Neural progenitor cell (in vitro differentiated cells): ENCODE measurements at regions not wholly inside any gene's neighbourhood (a gene's known extent, or its start where the extent isn't known, plus 50 kb on each side); places are given as distances from the start of the nearest gene placed in this dataset.

ENCODE experiments used
- DNase-seq: peaks from one replicate; pipeline ENCODE4 v3.0.0-alpha.2; 2016; ENCODE audit warnings: low spot score
- H2AFZ ChIP-seq: fragments of 200-600 bp; sonication (generic); replicated peaks from 2 replicates; pipeline ENCODE4 v1.6.1; 2016; ENCODE audit warnings: antibody characterized with exemption
- H3F3A ChIP-seq: fragments of 200-600 bp; sonication (generic); 2 replicates; pipeline ENCODE4 v1.6.1; 2016; ENCODE audit warnings: antibody characterized with exemption, low read depth
- H3K27ac ChIP-seq: fragments of 200-600 bp; sonication (generic); 2 replicates; pipeline ENCODE4 v1.5.1; 2016; ENCODE audit warnings: mild to moderate bottlenecking
- H3K27me3 ChIP-seq: fragments of 200-600 bp; sonication (generic); 2 replicates; pipeline ENCODE4 v1.6.1; 2016; ENCODE audit warnings: mild to moderate bottlenecking, moderate library complexity
- H3K36me3 ChIP-seq: fragments of 200-600 bp; sonication (generic); 2 replicates; pipeline ENCODE4 v1.5.1; 2016
- H3K4me1 ChIP-seq: fragments of 200-600 bp; sonication (generic); 2 replicates; pipeline ENCODE4 v1.6.1; 2016; ENCODE audit warnings: mixed run types
- H3K4me2 ChIP-seq: fragments of 200-600 bp; sonication (generic); 2 replicates; pipeline ENCODE4 v1.6.1; 2016
- H3K4me3 ChIP-seq: fragments of 200-600 bp; sonication (generic); 2 replicates; pipeline ENCODE4 v1.5.1; 2016
- H3K79me2 ChIP-seq: fragments of 200-600 bp; sonication (generic); 2 replicates; pipeline ENCODE4 v1.6.1; 2016; ENCODE audit warnings: low read depth
- H3K9ac ChIP-seq: fragments of 200-600 bp; sonication (generic); 2 replicates; pipeline ENCODE4 v1.6.1; 2016
- H3K9me3 ChIP-seq: fragments of 200-600 bp; sonication (generic); 2 replicates; pipeline ENCODE4 v1.5.1; 2016; ENCODE audit warnings: low read depth
- H4K20me1 ChIP-seq: fragments of 200-600 bp; sonication (generic); 2 replicates; pipeline ENCODE4 v1.6.1; 2016; ENCODE audit warnings: low read depth
- H3K27ac Mint-ChIP-seq: 3 replicates; pipeline ENCODE4 v1.8.0; 2021; ENCODE audit warnings: mixed read lengths
- H3K27me3 Mint-ChIP-seq: 2 replicates; pipeline ENCODE4 v1.8.0; 2022; ENCODE audit warnings: low read depth, mild to moderate bottlenecking, inconsistent platforms, moderate library complexity, mixed read lengths; ENCODE audit not compliant: insufficient read depth
- H3K36me3 Mint-ChIP-seq: 3 replicates; pipeline ENCODE4 v1.8.0; 2021; ENCODE audit warnings: mixed read lengths
- H3K4me1 Mint-ChIP-seq: 3 replicates; pipeline ENCODE4 v1.8.0; 2021; ENCODE audit warnings: mixed read lengths
- H3K4me3 Mint-ChIP-seq: 3 replicates; pipeline ENCODE4 v1.8.0; 2021; ENCODE audit warnings: mild to moderate bottlenecking, moderate library complexity, mixed read lengths
- H3K9me3 Mint-ChIP-seq: 3 replicates; pipeline ENCODE4 v1.8.0; 2020; ENCODE audit warnings: mixed read lengths
- EZH2 ChIP-seq: fragments of 200-600 bp; sonication (generic); IDR thresholded peaks from 2 replicates; pipeline ENCODE4 v1.6.1; 2017; ENCODE audit warnings: antibody characterized with exemption, mild to moderate bottlenecking, moderate library complexity
- EZH2phosphoT487 ChIP-seq: fragments of 200-600 bp; sonication (generic); IDR thresholded peaks from 2 replicates; pipeline ENCODE4 v1.6.1; 2017; ENCODE audit warnings: antibody characterized with exemption
- TF ChIP-seq, protein P1 (sequence below): fragments of 200-600 bp; sonication (generic); IDR thresholded peaks from 2 replicates; pipeline ENCODE4 v1.5.1; 2017; ENCODE audit warnings: antibody characterized with exemption, mild to moderate bottlenecking

DNA sequence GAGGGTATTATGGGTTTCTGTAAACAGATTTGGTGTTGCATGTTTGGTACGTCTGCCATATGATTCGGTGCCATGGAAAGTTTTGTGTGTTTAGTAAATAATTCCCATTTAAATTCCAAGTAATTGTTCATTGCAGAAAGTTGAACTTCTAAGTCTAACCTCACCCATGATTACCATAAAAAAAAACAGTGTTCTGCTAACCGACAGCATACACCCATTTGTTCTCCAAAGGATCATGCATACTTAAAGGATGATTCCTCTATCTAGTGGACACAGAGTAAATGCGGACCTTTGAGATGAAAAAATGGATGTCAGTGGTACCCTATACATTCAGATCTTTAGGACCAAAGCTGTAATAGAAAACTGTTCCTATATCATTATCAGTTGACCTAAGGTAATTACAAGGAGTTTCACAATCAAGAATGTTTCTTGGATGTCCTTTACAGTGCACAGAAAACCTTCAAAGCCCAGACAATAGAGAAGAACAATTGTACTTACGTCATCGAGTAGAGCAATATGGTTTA lies 209.9 kb downstream of the CRPPA start:
- H3K27ac ChIP-seq, result no peak overlapping the region
- H2AFZ ChIP-seq, result no peak overlapping the region
- H3K27me3 Mint-ChIP-seq, result no peaks in the 10 kb centered on the region
- no peak overlapping the region for H3K27ac Mint-ChIP-seq
- H3K9me3 Mint-ChIP-seq, result peaks cover 3% of the 10 kb centered on the region
- no peaks in the 10 kb centered on the region for H3K79me2 ChIP-seq
- no peak for DNase-seq
- H3K4me3 ChIP-seq, result no peak overlapping the region
- no peak overlapping the region for H3K9ac ChIP-seq
- TF ChIP-seq EZH2phosphoT487 (no peak), EZH2 (no peak)
- TF ChIP-seq, protein P1, sequence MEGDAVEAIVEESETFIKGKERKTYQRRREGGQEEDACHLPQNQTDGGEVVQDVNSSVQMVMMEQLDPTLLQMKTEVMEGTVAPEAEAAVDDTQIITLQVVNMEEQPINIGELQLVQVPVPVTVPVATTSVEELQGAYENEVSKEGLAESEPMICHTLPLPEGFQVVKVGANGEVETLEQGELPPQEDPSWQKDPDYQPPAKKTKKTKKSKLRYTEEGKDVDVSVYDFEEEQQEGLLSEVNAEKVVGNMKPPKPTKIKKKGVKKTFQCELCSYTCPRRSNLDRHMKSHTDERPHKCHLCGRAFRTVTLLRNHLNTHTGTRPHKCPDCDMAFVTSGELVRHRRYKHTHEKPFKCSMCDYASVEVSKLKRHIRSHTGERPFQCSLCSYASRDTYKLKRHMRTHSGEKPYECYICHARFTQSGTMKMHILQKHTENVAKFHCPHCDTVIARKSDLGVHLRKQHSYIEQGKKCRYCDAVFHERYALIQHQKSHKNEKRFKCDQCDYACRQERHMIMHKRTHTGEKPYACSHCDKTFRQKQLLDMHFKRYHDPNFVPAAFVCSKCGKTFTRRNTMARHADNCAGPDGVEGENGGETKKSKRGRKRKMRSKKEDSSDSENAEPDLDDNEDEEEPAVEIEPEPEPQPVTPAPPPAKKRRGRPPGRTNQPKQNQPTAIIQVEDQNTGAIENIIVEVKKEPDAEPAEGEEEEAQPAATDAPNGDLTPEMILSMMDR, result no peak
- H3K27me3 ChIP-seq, result no peaks in the 10 kb centered on the region
- no peaks in the 10 kb centered on the region for H3F3A ChIP-seq
- H3K36me3 ChIP-seq, result no peaks in the 10 kb centered on the region
- H3K9me3 ChIP-seq, result no peaks in the 10 kb centered on the region
- no peak overlapping the region for H3K4me3 Mint-ChIP-seq
- peaks cover 3% of the 10 kb centered on the region for H3K4me1 Mint-ChIP-seq
- H4K20me1 ChIP-seq, result no peaks in the 10 kb centered on the region
- no peaks in the 10 kb centered on the region for H3K36me3 Mint-ChIP-seq
- no peak overlapping the region for H3K4me2 ChIP-seq
- H3K4me1 ChIP-seq, result peaks cover 10% of the 10 kb centered on the region

- Histone ChIP-seq H3K9ac (no peak overlapping the region), H3K4me2 (no peak overlapping the region), H3F3A (no peaks in the 10 kb centered on the region), H4K20me1 (no peaks in the 10 kb centered on the region), H3K9me3 (no peaks in the 10 kb centered on the region), H3K27ac (no peak overlapping the region), H3K36me3 (no peaks in the 10 kb centered on the region), H3K4me1 (peaks cover 10% of the 10 kb centered on the region), H2AFZ (no peak overlapping the region), H3K79me2 (no peaks in the 10 kb centered on the region), H3K4me3 (no peak overlapping the region), H3K27me3 (no peaks in the 10 kb centered on the region)
- TF ChIP-seq EZH2phosphoT487 (no peak), EZH2 (no peak)
- TF ChIP-seq, protein P1, result no peak
- H3K27ac Mint-ChIP-seq, result no peak overlapping the region
- H3K4me3 Mint-ChIP-seq, result no peak overlapping the region
- H3K4me1 Mint-ChIP-seq, result no peaks in the 10 kb centered on the region
- H3K9me3 Mint-ChIP-seq, result no peaks in the 10 kb centered on the region
- no peaks in the 10 kb centered on the region for H3K27me3 Mint-ChIP-seq
- no peaks in the 10 kb centered on the region for H3K36me3 Mint-ChIP-seq
- no peak for DNase-seq
These were observed 211.2 kb downstream of the CRPPA start for GRCh38 chr7:16210171-16210570.

DNA sequence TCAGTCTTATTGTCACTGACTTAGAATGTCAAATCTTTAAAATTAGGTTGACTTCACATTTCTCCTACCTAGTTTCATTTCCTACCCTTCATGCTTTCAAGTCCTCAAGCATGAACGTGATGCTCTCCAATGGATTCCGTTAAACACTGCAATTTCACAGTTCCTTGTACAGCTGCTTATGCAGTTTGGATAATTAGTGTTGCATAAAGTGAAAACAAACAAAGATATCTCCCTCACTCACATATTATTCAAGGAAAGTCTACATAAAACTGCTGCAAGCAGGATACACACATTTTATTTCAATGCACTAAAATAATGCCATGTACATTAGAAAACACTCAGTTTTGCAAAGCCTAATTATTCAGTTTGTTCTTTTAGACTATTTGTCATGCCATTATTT lies 214.0 kb downstream of the CRPPA start:
- H3K4me3 Mint-ChIP-seq, result no peak overlapping the region
- no peak for TF ChIP-seq EZH2
- TF ChIP-seq EZH2phosphoT487, result no peak
- TF ChIP-seq, protein P1, result no peak
- no peak overlapping the region for H2AFZ ChIP-seq
- H3K4me1 Mint-ChIP-seq, result no peaks in the 10 kb centered on the region
- no peak overlapping the region for H3K27ac Mint-ChIP-seq
- no peaks in the 10 kb centered on the region for H3K36me3 ChIP-seq
- H3K9me3 ChIP-seq, result no peaks in the 10 kb centered on the region
- DNase-seq, result no peak
- no peaks in the 10 kb centered on the region for H3F3A ChIP-seq
- H4K20me1 ChIP-seq, result no peaks in the 10 kb centered on the region
- no peak overlapping the region for H3K4me3 ChIP-seq
- no peaks in the 10 kb centered on the region for H3K36me3 Mint-ChIP-seq
- H3K4me1 ChIP-seq, result peaks cover 19% of the 10 kb centered on the region
- H3K27ac ChIP-seq, result no peak overlapping the region
- no peaks in the 10 kb centered on the region for H3K79me2 ChIP-seq
- no peaks in the 10 kb centered on the region for H3K27me3 Mint-ChIP-seq
- no peak overlapping the region for H3K4me2 ChIP-seq
- no peaks in the 10 kb centered on the region for H3K27me3 ChIP-seq
- H3K9ac ChIP-seq, result no peak overlapping the region
- H3K9me3 Mint-ChIP-seq, result no peaks in the 10 kb centered on the region
